ENCODE measurements at regions not wholly inside any gene's neighbourhood (a gene's known extent, or its start where the extent isn't known, plus 50 kb on each side); places are given as distances from the start of the nearest gene placed in this dataset.

DNA sequence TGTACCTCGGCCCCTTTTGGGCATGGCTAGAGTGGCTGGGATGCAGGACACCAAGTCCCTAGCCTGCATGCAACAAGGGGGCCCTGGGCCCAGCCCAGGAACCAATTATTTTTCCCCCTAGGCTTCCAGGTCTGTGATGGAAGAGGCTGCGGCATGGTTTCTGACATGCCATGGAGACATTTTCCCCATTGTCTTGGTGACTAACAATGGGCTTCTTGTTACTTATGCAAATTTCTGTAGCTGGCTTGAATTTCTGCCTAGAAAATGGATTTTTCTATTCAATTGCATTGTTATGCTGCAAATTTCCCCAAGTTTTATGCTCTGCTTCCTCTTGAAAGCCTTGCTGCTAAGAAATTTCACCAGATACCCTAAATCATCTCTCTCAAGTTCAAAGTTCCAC is 1269.6 kb upstream of the CITED2 start:
- H3K27ac Mint-ChIP-seq (ENCODE audit: unreplicated experiment), result no peak overlapping the region
- H3K4me1 Mint-ChIP-seq (ENCODE audit: unreplicated experiment), result no peaks in the 10 kb centered on the region
- TF ChIP-seq, protein P1, sequence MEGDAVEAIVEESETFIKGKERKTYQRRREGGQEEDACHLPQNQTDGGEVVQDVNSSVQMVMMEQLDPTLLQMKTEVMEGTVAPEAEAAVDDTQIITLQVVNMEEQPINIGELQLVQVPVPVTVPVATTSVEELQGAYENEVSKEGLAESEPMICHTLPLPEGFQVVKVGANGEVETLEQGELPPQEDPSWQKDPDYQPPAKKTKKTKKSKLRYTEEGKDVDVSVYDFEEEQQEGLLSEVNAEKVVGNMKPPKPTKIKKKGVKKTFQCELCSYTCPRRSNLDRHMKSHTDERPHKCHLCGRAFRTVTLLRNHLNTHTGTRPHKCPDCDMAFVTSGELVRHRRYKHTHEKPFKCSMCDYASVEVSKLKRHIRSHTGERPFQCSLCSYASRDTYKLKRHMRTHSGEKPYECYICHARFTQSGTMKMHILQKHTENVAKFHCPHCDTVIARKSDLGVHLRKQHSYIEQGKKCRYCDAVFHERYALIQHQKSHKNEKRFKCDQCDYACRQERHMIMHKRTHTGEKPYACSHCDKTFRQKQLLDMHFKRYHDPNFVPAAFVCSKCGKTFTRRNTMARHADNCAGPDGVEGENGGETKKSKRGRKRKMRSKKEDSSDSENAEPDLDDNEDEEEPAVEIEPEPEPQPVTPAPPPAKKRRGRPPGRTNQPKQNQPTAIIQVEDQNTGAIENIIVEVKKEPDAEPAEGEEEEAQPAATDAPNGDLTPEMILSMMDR (IDR thresholded peaks at IDR 0.05), result no peak
- no peaks in the 10 kb centered on the region for H3K27me3 Mint-ChIP-seq (ENCODE audit: unreplicated experiment)
- H3K4me3 Mint-ChIP-seq (ENCODE audit: unreplicated experiment), result no peak overlapping the region
- DNase-seq (ENCODE audit: extremely low spot score, unreplicated experiment), result no peak
- peaks cover 34% of the 10 kb centered on the region for H3K9me3 Mint-ChIP-seq (ENCODE audit: unreplicated experiment)
- peaks cover 9% of the 10 kb centered on the region for H3K36me3 Mint-ChIP-seq (ENCODE audit: unreplicated experiment)

DNA sequence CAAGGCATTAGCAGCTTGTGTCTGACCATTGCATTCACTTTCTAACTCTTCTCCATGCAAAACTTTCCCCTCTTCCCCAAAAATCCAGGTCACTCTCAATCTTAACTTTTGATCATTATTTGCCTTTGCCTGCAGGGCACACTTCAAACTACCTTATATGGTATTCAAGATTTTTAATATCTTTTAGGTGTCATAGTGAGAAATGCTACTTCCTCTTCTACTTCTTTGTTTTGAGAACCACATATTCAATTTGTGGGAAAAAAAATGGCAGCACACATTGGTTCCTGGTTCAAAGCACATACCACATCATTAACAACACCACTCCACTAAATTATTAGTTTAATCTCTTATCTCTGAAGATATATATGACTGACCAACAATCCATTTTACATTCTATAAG is 1267.0 kb upstream of the CITED2 start:
- peaks cover 5% of the 10 kb centered on the region for H3K4me1 Mint-ChIP-seq (ENCODE audit: unreplicated experiment)
- no peaks in the 10 kb centered on the region for H3K27me3 Mint-ChIP-seq (ENCODE audit: unreplicated experiment)
- H3K36me3 Mint-ChIP-seq (ENCODE audit: unreplicated experiment), result no peaks in the 10 kb centered on the region
- peaks cover 24% of the 10 kb centered on the region for H3K9me3 Mint-ChIP-seq (ENCODE audit: unreplicated experiment)
- no peak overlapping the region for H3K4me3 Mint-ChIP-seq (ENCODE audit: unreplicated experiment)
- H3K27ac Mint-ChIP-seq (ENCODE audit: unreplicated experiment), result no peak overlapping the region
- TF ChIP-seq, protein P1 (IDR thresholded peaks at IDR 0.05), result no peak
- DNase-seq (ENCODE audit: extremely low spot score, unreplicated experiment), result no peak

DNA sequence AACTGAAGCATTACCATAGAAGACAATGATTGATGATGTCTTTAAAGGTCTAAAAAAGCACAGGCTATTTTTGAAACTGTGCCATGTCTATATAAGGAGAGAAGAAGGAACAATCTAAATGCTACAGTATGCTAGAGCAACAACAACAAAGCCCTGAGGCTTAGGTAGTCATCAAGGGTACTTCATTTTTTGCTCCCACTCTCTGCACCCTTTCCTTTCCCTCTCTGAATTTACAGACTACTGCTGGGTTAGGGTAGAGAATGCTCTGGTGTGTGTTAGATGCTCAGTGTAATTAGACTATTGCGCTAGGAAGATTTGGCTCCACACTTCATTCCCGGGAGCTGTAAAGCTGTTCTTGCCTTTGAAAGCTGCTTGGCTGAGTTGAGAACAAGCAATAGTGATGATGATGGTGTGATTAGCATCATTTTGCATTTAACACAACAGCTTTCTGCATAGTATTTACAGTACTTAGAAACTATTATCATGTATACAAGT is 1262.5 kb upstream of the CITED2 start:
- Mint-ChIP-seq H3K27ac (ENCODE audit: unreplicated experiment) (no peak overlapping the region), H3K9me3 (ENCODE audit: unreplicated experiment) (peaks cover 6% of the 10 kb centered on the region), H3K4me3 (ENCODE audit: unreplicated experiment) (no peak overlapping the region), H3K4me1 (ENCODE audit: unreplicated experiment) (peaks cover 8% of the 10 kb centered on the region), H3K27me3 (ENCODE audit: unreplicated experiment) (no peaks in the 10 kb centered on the region), H3K36me3 (ENCODE audit: unreplicated experiment) (no peaks in the 10 kb centered on the region)
- DNase-seq (ENCODE audit: extremely low spot score, unreplicated experiment), result no peak
- TF ChIP-seq, protein P1 (IDR thresholded peaks at IDR 0.05), result no peak

DNA sequence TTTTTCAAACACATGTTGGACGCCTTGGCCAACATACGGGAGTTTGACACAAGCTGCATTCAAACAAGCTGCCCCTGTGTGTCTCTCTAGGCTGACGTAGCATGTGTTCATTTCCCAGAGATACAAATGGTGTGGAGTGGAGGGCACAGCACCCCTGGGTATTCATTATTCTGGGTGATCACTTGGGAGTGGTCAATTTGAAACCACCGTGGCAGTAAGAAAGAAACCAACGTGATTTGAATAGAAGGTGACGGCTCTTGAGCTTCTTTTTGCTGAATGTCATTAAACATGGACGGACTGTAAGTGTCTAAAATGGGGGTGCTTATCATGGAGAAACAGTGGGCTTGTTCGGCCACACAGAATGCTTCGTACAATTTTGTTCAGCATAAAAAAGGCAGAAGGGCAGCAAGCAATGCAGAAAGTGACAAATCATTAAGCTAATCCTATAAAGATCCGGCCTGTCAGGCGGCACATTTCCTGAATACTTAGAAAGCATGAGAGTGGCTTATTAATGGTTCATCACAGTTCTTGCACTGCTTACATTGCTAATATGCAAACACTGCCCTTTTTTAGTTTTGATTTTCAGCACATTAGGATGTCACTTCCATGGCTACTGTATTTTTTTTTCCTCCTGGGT is 1261.9 kb upstream of the CITED2 start:
- H3K27ac Mint-ChIP-seq (ENCODE audit: unreplicated experiment), result no peak overlapping the region
- peaks cover 8% of the 10 kb centered on the region for H3K4me1 Mint-ChIP-seq (ENCODE audit: unreplicated experiment)
- peaks cover 1% of the 10 kb centered on the region for H3K9me3 Mint-ChIP-seq (ENCODE audit: unreplicated experiment)
- H3K27me3 Mint-ChIP-seq (ENCODE audit: unreplicated experiment), result no peaks in the 10 kb centered on the region
- TF ChIP-seq, protein P1 (IDR thresholded peaks at IDR 0.05), result no peak
- no peak for DNase-seq (ENCODE audit: extremely low spot score, unreplicated experiment)
- H3K36me3 Mint-ChIP-seq (ENCODE audit: unreplicated experiment), result no peaks in the 10 kb centered on the region
- no peak overlapping the region for H3K4me3 Mint-ChIP-seq (ENCODE audit: unreplicated experiment)

DNA sequence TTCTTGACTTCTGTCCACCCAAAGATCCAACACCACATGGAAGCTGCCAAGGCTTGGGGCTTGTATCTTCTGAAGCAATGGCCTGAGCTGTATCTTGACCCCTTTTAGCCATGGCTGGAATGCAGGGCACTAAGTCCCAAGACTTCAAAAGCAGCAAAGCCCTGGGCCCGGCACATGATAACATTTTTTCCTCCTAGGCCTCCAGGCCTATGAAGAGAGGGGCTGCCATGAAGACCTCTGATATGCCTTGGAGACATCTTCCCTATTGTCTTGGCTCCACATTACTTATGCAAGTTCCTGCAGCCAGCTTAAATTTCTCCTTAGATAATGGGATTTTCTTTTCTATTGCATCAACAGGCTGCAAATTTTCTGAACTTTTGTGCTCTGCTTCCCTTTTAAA is 1252.6 kb upstream of the CITED2 start:
- no peaks in the 10 kb centered on the region for H3K27me3 Mint-ChIP-seq (ENCODE audit: unreplicated experiment)
- TF ChIP-seq, protein P1 (IDR thresholded peaks at IDR 0.05), result no peak
- H3K9me3 Mint-ChIP-seq (ENCODE audit: unreplicated experiment), result peaks cover 7% of the 10 kb centered on the region
- peaks cover 4% of the 10 kb centered on the region for H3K36me3 Mint-ChIP-seq (ENCODE audit: unreplicated experiment)
- DNase-seq (ENCODE audit: extremely low spot score, unreplicated experiment), result no peak
- peaks cover 5% of the 10 kb centered on the region for H3K4me1 Mint-ChIP-seq (ENCODE audit: unreplicated experiment)
- H3K27ac Mint-ChIP-seq (ENCODE audit: unreplicated experiment), result no peak overlapping the region
- H3K4me3 Mint-ChIP-seq (ENCODE audit: unreplicated experiment), result no peak overlapping the region

All from osteocyte (in vitro differentiated cells).